Left ventricle myocardium superior (tissue), 1 donor: ENCODE measurements at regions not wholly inside any gene's neighbourhood (a gene's known extent, or its start where the extent isn't known, plus 50 kb on each side); places are given as distances from the start of the nearest gene placed in this dataset.

Source experiments
- ATAC-seq: fragments of 200-7000 bp; cut with Tn5 transposase; one replicate; pipeline ENCODE4 v1.9.1; 2020; ENCODE audit warnings: mild to moderate bottlenecking, moderate library complexity
- DNase-seq: peaks from one replicate; pipeline ENCODE4 v3.0.0-alpha.2; 2020
- intact Hi-C: fragments of 100-400 bp; cut with micrococcal nuclease; formaldehyde crosslinking; loops from one replicate; pipeline ENCODE4 v1.11.0; 2022
- donor health status: DM: no; HTN: yes; CAD: no; lungs with severe emphysema.

DNA sequence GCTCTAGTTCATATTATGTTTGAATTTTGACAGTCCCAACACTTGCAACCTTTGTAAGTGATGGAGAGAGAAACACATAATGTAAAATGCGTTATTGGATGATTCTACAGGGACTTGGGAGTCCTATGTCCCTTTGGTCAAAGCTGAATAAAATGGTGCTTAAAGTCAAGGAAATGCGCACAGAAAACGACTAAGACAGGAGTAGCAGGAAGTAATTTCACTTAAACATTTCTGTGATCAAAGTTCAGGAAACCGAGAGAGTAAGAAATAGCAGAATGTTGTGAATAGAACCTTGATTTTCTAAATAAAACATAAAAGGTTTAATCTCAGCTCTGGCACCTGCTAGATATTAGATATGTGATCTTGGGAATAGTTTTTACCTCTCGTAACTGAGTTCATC, 2339.2 kb downstream of the MAT2B start:
- intact Hi-C loops, result no loop called here
- ATAC-seq (no peak), DNase-seq (no peak)

DNA sequence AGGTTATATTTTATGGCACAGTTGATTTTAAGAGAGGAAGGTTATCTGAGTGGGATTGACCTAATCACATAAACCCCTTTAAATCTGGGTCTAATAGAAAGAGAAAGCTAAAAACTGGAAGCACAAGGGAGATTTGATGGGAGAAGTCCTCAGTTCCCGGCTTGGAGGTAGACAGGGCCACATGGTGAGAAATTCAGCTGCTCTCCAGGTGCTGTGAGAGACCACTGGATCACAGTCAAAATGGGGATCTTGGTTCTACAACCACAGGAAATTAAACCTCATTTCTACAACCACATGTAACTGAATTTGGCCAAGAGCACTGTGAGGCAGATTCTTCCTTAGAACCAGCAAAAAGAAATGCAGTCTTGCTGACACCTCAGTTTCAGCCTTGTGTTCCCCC, 2352.7 kb downstream of the MAT2B start:
- ATAC-seq, result no peak
- DNase-seq, result no peak
- intact Hi-C loops, result no loop called here

DNA sequence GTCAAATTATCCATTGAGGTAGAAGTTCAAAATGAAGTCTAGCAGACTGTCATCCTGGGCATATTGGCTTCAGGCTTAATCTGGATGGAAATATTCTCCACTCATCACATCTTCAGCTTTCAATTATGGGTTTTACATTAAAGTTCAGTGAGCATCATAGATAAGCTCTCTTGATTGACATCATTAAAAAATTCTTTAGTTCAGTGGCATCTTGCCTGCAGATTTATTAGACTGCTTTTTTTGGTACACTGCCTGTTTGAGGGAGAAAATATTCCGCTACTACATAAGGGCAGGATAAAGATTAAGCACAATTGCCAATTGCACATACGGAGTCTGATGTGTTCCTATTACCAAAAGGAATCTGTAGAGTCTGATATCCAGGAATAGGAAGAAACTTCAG, 2353.8 kb downstream of the MAT2B start:
- DNase-seq (no peak), ATAC-seq (no peak)
- intact Hi-C loops, result no loop called here

DNA sequence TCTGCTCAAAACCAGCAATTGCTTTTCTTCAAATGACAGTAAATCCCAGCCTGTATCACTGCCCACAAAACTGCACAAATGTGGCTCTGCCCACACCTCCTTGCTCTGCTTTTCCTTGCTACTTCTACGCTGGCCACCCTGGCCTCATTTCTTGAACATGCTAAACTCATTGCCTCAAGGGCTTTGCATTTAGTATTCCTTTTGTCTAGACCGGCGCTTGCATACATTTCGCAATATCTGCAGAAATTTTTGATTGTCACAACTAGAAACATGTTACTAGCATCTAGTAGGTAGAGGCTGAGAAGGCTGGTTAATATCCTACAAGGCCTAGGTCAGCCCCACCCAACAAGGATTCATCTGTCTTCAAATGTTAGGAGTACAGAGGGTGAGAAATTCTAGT, 2357.8 kb downstream of the MAT2B start:
- no peak for ATAC-seq
- DNase-seq, result no peak
- intact Hi-C loops, result no loop called here

DNA sequence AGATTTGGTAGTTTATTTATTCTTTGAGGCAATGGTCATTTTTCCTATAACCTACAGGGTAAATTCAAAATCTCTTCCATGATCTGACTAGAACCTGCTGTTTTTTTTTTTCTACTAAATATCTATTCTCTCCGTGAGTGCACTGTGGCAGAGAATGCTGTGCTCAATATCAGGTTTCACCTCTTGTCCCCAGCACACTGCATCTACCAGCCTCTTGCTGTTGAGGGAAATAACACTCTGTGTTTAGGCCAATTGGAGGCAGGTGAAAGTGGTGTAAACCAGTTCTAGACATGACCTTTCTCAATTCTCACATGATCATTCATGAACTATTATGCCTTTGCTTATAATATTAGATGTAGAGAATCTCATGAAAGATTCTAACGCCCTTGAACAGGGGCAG, 2365.9 kb downstream of the MAT2B start:
- intact Hi-C loops, result no loop called here
- ATAC-seq, result no peak
- no peak for DNase-seq

DNA sequence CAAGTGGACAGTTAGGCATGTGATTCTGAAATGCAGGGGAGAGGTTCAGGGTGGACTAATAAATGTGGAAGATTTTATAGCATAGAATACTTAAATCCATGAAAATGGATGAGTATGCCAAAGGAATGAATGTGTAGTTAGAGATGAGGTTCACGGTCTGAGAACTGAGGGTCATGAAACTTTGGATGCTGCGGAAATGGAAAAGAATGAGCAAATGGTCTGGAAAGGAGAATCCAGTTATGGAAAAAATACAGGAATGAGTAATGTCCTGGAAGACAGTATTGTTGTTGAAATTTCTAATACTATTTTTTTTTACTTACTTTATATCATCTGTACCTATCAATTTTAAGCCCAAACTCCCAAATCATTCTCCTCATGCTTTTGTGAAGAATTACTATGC, 2369.4 kb downstream of the MAT2B start:
- ATAC-seq (no peak), DNase-seq (no peak)
- intact Hi-C loops, result no loop called here

DNA sequence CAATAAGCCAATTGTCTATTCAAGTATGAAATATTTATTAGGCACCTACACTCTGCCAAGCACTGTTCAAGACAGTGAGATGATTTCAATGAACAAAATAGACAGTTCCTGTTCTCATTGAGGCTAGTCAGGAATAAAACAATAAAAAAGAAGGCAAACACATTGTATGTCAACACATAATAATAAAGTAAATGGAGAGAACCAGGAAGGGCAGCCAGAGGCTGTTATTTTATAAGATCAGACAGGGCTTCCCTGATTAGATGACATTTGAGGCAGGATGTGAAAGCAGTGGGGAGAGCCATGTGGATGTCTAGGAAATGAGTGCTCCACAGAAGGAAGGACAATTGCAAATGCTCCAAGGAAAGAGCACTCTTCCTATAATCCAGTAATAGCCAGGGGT, 2371.1 kb downstream of the MAT2B start:
- intact Hi-C loops, result no loop called here
- no peak for ATAC-seq
- DNase-seq, result no peak

DNA sequence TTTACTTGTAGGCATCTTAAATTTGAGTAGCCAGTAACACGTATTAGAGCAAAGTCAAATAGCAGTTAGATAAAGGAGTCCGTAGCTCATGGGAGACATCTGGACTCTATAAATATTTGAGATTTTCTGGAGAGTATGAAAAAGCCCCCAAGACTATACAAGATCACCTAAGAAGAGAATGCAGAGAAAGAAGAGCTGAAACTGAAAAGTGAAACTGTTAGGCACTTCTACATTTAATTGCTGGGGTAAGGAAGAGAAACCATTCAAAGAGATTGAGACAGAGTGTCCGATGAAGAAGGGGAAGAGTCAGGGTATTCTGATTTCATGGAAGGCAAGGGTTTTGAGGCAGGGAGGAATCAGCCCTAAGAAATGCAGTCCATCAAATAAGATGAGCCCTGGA, 2372.1 kb downstream of the MAT2B start:
- intact Hi-C loops, result no loop called here
- no peak for ATAC-seq
- DNase-seq, result no peak

DNA sequence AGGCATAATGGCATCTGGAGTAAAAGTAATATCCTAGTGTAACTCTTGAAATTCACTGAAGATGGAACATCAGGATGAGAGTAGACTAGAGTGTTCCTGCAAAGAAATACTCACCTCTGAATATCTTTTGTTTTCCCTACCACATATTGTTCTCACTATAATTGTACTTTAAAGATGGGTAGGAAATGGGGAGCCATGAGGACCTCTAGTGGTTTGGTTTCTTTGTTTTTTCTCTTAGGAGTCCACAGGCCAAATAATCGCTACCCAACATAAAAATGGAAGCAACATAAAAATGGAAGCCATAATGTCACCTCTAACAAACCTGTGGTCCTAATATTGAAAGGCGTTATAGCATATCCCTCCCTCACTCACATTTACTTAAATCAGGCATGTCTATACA, 2375.8 kb downstream of the MAT2B start:
- intact Hi-C loops, result no loop called here
- ATAC-seq (no peak), DNase-seq (no peak)

DNA sequence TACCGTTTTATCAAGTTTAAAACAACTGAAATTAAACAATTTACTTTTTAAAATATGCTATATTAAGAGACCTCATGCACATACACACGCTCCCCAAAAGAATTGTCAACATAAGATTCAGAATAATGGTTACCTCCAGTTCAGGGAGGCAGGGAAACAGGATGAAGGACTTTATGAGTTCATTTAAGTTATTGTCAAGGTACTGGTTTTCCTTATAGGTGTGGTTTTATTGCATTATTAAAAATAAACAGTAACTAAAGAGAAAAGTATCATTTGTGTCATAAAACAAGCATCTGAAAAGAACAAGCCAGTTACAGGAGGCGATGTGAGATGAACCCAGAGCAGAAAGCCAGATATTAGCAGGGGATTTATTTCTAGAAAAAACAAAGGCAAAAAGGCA, 2376.7 kb downstream of the MAT2B start:
- intact Hi-C loops, result no loop called here
- no peak for DNase-seq
- no peak for ATAC-seq

DNA sequence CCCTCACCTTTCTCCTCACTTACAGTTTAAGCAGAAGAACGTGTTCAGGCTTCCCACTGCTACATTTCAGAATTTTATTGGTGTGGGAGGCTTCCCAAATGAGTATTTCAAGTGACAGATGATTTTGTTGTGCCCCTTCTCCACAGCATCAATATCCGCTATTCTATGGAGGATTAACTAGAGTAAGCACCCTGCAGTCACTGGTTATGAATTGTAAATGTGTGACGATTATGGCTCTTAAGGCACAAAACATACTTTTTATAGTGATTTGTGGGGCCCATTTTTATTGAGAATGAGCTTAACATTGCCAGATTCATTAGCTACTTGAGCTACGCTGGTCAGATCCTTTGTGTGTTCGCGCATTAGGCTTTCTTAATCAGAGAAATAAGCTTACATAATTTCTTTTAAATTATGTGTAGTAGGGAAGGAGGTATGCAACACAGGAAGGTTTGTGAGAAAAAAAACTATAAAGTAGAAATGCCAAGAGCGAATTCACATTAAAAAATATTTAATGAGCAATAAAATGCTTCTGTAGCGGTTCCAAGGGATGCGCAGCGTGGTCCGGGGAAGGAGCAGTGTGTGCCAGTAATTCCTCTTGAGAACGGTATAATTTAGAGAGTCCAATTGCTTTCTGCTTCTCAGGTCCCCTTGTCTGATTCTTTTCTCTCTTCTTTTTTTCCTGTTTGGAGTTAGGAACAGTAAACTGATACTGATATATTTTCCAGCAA, 2380.4 kb downstream of the MAT2B start:
- no peak for DNase-seq
- intact Hi-C loops, result no loop called here
- ATAC-seq, result no peak

DNA sequence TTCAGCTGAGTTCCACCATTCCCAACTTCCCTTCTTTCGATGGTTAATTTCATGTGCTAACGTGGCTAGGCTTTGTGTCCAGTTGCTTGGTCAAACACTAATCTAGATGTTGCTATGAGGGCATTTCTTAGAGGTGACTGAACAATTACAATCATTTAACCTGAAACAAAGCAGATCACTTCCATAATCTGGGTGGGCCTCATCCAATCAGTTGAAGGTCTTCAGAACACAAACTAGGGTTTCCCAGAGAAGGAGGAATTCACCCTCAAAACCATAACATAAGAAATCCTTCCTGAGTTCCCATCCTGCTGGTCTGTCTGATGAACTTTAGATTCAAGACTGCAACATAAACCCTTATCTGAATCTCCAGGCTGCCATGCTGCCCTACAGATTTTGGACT, 2381.7 kb downstream of the MAT2B start:
- intact Hi-C loops, result no loop called here
- DNase-seq (no peak), ATAC-seq (no peak)

DNA sequence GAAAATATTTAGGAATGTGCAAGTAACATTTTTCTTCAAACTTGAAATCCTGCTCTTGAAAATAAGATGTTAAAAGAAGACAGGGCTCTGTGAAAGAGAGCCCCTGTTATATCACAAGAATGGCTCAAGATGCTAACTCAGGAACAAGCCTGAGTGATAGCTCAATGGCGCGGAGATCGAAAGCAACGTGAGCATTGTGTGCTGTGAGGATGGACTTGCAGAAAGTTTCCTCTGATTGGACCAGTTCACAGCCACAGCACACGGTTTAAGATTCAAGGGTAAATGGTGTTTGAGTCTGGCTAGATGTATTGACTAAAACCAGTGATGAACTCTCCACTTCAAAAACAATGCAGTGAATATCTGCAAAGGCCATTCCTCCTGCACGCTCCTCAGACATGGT, 2387.0 kb downstream of the MAT2B start:
- intact Hi-C loops, result no loop called here
- DNase-seq (no peak), ATAC-seq (no peak)

DNA sequence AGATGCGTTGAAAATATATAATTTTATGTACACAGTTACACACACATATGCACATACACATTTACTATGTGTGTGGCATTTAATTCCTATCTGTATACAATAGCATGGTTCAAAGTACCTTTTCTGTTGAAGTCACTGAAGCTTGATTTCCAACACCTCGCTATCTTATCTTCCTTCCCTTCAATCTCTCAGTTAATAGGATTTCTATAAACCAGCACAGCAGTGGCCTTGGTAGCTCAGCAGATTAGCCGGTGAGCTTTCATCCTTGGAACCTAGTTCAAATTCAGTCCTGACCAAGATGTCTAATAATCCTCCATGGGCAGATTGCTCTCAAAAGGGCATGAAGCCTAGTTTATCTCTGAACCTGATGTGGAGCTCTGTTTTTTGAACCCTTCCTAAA, 2389.5 kb downstream of the MAT2B start:
- DNase-seq, result no peak
- ATAC-seq, result no peak
- intact Hi-C loops, result no loop called here

DNA sequence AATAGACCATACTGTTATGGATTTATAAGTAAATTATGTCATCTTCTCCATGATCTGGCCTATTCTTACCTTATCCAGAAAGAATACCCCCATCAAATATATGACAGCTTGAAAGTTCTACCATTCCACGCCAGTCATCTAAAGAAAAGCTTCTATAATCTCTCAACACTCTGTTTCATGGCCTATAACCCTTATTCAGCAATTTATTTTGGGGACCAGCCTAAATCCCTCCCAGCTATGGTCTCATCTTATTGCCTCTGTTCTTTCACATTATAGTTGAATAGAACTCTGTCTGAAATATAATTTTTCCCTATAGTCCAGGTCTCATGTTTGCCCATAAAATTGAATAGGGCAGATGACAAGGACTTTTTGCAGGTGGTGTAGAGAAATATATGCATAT, 2387.6 kb upstream of the WWC1 start:
- ATAC-seq (no peak), DNase-seq (no peak)
- intact Hi-C loops, result no loop called here

DNA sequence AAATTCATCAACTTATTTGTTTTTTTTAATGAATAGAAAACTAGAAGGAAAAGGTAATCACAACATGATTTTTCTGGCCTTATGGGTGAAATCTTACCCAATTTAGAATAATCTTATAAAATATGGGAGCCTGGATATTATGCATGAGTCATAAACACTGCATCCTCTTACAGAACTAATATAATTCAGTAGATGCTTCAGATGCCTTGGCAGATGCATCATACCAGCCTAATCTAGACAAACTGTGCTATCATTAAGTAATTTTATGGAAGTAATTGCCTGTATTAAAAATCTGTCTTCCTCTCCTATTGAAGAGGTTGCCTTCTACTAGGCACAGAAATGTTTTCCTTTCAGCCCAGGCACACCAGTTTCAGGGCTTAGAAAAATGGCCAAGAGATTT, 2384.6 kb upstream of the WWC1 start:
- no peak for DNase-seq
- intact Hi-C loops, result no loop called here
- ATAC-seq, result no peak

DNA sequence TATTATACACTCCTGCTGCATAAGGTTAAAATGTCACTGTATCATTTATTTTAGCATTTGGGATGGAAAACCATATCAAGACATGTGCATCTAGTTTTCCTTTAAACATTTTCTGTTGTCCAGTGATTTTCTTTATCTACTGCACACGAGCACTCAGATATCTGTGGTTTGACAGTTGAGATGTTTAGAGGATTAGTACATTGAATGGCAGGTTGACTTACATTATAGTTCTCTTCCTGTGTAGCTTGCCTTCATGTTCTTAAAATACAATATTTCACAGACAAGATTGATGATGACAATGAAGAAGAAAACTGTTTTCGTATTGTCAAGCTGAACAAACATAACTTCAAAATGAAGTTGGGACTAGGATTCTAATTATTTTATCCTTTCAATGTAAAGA, 2378.4 kb upstream of the WWC1 start:
- DNase-seq (no peak), ATAC-seq (no peak)
- intact Hi-C loops, result no loop called here

DNA sequence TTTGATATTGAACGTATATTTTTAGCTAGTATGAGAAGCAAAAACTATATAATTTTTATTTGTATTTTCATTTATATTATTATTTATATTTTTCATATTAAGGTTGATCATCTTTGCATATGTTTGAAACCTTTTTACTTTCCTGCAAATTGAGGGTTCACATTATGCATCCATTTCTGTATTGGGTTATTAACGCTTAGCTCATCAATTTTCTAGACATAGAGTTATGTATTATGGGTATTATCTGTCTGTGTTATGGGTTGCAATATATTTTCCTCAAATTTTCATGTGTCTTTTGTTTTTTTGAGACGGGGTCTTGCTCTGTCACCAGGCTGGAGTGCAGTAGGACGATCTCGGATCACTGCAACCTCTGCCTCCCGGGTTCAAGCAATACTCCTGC, 2377.0 kb upstream of the WWC1 start:
- intact Hi-C loops, result no loop called here
- DNase-seq, result no peak
- ATAC-seq, result no peak

DNA sequence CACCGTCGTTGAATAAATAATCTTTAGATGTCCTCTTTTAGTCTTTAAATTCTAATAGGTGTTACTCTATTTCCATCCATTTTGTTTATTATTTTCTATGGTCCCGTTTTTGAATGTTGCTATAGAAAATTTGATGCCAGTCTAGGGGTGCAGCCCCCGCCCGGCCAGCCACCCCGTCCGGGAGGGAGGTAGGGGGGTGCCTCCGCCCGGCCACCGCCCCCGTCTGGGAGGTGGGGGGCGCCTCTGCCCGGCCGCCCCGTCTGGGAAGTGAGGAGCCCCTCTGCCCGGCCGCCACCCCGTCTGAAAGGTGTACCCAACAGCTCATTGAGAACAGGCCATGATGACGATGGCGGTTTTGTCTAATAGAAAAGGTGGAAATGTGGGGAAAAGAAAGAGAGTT, 2372.2 kb upstream of the WWC1 start:
- DNase-seq (no peak), ATAC-seq (no peak)
- intact Hi-C loops, result no loop called here

DNA sequence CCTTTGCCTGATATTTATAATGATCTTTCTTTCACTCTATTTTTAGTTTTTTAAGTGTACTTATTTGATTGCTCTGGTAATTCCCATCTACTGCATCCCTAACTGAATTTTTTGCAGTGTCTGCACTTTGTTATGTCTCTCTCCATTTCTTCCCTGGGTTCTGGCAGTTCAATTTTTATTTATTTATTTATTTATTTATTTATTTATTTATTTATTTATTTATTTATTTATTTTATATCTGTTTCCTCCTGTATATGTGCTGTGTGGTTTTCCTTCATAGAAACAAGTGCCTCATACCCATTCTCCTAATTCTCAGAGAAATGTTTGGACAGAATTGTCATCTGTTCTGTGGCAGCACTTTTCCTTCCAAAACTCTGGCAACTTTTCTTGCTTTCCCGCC, 2370.8 kb upstream of the WWC1 start:
- ATAC-seq, result no peak
- DNase-seq, result no peak

DNA sequence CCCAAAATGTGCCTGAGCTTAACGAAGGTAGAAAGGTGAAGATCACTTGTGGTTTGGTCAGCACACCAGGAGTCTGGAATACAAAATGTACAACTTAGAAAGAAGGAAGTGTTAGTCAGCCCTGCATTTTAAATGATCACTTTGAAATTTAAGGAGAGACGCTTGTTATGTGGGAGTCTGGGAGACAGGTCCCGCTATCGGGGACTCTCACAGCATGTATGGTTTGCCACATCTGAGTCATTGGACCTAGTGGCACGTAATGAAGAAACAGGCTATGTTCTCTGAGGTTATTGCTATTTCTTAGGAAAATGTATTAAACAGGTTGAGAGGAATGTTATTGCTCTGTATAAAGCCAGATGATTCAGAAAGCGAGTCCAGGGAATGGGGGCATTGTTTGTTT, 2362.5 kb upstream of the WWC1 start:
- no peak for DNase-seq
- no peak for ATAC-seq
- intact Hi-C loops, result no loop called here

More for the DNA sequence above, 2370.8 kb upstream of the WWC1 start:
- intact Hi-C loops, result no loop called here

DNA sequence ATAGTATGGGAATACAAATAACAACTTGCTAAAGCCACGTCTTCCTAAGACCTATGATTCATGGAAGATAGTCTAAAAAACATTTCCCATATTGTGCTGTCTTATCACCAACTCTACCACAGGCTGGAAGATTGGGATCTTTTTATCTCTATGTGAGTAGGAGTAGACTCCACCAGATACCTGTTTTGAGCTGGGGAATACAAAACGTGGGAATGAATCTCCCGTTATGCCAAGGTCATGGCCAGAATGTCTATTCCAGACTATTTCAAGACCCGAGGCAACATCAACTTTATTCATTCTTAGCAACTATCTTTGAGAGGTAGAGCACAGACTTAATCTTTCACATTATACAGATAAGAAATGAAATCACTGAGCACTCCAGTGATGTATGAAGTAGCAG, 2350.9 kb upstream of the WWC1 start:
- intact Hi-C loops, result no loop called here
- ATAC-seq (no peak), DNase-seq (no peak)
